Stimulated activated CD8-positive, alpha-beta memory T cell treated with anti-CD3 and anti-CD28 coated beads, Interleukin-12 subunit alpha, Interleukin-12 subunit beta, amount 100 ng/mL, for 24 hours (primary cell): ENCODE measurements at regions not wholly inside any gene's neighbourhood (a gene's known extent, or its start where the extent isn't known, plus 50 kb on each side); places are given as distances from the start of the nearest gene placed in this dataset.
"Not testable (repeated sequence)": the region's sequence is repeated elsewhere in the genome, so short reads cannot be mapped to it uniquely, and the experiment has no call there.

ENCODE experiments used
- DNase-seq: peaks from one replicate; pipeline ENCODE4 v3.0.0-alpha.2; 2020; ENCODE audit errors: extremely low read depth

DNA sequence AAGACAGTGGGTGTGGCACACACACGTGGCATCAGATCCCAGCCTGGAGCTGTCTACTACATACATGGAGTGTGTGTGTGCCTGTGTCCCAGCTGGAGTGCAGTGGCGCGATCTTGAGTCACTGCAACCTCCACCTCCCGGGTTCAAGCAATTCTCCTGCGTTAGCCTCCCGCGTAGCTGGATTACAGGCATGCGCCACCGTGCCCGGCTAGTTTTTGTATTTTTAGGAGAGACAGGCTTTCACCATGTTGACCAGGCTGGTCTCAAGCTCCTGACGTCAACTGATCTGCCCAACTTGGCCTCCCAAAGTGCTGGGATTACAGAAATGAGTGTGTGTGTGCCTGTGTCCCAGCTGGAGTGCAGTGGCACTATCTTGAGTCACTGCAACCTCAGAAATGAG lies 108.8 kb downstream of the IL12A start:
- DNase-seq, result no peak

DNA sequence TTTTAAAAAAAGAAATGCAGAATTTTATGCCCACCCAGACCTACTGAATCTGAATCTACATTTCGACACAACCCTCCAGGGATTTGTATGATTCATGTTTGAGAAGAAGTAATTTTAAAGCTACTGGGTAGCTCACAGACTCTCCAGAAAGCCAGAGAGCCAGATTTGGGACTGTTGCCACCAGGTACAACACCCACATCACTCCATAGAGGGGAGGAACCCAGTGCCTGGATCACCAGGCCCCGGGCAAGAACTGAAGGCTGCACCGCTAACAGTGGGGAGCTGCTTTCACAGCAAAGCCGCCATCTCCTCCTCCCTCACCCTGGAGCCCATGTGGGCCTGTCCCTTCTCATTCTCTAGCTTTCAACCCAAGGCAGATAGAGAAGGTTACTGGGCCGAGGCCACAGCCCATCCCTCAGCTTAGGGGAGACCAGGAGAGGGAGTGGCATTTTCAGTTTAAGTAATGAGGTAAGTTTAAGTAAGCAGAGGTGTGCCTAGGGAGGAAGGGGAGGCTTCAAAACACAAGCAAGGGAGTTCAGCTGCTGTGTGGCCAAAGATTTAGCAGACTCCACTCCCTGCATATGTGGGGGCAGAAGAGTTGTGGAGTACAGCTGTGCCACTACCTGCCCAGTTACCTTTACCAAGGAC lies 109.8 kb downstream of the IL12A start:
- no peak for DNase-seq

DNA sequence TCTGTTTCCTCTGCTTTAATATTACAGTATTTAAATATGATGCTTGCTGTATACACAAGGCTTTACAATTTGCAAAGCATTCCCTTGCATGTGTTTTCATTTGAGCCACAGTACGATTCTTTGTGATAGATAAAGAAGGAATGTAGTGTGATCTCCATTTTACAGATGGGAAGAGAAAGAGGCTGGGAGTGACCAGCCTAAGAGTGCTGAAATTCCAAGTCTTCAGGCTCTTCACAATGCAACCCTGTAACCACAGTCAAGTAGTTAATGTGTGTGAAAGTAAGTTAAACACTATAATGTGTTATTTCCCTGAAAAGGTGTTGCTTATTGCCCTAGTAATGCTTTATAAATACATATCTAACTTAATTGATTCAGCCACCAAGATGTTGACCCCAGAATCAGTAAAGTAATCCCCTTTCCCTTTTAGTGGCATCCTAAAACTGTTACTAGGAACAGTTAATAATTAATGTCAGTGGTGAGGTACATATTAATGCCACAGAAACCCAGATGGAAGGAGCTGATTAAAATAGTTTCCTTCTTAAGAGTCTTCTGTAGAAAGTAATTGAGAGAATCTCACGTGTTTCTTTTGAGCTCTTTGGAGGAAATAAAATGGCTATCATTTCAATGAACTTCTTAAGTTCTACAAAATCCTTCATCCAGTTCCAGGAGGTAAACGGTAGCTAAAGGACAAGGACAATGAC lies 110.4 kb downstream of the IL12A start:
- no peak for DNase-seq

DNA sequence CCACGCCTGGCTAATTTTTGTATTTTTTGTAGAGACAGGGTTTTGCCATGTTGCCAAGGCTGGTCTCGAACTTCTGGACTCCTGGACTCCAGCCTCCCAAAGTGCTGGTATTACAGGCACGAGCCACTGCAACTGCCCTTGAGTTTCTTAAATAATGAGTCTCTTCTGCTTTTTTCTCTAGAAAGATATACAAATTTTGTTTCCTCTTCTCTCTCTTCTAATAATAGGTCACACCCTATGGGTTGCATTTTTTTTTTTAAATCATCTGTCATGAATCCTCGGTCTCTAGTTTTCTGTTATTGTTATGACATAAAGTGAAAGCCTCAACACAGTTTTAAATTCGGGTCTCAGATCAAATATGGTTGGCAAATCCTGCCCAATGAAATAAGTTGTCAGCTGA lies 111.2 kb downstream of the IL12A start:
- no peak for DNase-seq

DNA sequence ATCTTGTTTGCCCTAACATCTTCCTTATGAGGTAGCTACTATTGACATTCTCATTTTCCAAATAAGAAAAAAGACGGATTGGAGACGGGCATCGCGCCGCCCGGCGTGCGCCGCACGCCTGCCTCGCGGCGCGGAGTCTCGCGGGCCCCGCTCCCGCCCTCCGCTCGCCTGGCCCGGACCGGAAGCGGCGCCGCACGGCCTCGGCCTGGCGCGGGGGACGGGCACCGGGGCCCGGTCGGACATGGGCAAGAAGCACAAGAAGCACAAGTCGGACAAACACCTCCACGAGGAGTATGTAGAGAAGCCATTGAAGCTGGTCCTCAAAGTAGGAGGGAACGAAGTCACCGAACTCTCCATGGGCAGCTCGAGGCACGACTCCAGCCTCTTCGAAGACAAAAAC lies 112.0 kb downstream of the IL12A start:
- no peak for DNase-seq

DNA sequence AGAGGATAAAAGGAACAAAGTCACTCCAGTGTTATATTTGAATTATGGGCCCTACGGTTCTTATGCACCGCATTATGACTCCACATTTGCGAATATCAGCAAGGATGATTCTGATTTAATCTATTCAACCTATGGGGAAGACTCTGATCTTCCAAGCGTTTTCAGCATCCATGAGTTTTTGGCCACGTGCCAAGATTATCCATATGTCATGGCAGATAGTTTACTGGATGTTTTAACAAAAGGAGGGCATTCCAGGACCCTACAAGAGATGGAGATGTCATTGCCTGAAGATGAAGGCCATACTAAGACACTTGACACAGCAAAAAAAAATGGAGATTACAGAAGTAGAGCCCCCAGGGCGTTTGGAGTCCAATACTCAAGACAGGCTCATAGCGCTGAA lies 113.4 kb downstream of the IL12A start:
- not testable (repeated sequence) for DNase-seq

DNA sequence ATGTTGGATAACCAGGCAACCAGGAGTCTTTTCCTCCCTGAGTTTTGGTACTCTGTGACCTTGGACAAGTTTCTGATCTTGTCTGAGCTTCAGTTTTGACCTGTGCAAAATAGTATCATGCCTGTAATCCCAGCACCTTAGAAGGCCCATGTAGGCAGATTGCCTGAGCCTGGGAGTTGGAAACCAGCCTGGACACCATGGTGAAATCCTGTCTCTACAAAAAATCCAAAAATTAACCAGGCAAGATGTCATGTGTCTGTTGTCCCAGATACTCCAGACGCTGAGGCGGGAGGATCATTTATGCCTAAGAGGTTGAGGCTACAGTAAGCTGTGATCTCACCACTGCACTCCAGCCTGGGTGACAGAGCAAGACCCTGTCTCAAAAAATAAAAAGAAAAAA lies 114.8 kb downstream of the IL12A start:
- DNase-seq, result no peak

DNA sequence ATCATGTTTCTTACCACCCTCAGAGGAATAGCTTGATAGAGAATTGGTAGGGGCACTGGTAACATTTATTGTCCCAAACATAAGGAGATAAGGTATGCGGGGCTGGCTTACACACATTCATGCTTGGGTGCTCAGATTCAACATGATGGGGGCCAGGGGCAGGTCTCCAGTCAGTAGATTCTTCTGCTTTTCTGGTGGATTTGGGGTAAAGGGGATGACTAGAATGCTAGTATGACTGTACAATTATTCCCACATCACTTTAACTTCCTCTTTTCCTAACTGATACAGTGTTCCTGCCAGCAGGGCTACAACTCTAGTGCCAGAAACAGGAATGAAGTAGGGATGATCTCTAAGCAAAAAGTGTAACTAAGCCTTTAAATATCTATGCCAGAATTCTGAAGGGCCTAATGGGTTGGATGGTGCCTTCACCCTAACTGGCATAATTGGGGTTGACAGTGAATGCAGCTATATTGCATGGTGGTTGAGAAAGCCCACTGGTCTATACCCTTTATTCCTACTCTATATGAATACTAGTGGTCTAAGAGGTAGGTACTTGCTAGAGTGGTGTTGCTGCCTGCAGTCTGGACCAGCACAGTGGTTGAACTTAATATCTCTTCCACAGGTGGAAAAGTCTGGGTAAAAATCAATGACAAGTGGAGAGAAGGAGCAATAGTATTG lies 117.4 kb downstream of the IL12A start:
- no peak for DNase-seq

DNA sequence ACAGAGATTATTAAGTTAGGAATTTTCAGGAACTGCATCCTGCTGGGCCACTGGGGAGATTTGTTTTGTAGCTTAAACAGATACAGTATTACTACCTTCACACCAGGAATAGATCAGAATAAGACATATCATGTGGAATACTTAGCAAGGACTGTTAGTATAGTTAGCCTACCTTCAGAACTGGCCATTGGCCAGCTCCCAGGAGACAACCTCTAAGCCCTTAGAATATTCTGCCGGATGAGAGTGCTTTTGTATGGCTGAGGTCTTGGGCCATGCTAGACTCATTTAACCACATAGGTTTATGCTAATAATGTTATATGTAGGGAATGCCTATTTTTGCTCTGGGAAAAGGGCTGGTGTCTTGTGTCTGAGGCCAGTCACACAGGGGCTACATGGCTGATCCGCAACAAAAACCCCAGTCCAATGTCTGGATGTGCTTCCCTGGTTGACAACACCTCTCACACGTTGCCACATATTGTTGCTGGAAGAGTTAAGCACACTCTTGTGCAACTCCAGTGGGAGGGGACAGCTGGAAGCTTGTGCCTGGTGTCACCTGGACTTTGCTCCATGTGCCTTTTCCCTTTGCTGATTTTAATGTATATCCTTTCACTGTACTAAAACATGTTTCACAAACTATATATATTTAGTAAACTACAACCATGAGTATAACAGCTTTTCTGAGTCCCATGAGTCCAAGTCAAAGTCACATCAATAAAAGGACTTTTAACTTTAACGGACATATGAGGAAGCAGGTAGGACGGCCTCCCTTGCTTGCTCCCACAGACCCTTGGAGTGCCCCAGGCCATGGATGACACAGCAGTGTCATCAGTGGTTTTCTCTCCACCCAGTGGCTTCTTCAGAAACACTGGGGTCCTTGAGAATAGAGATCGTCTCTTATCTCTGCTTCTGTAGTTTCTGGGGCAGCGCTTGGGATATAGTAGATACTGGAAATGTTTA lies 118.0 kb upstream of the C3orf80 start:
- DNase-seq, result no peak

DNA sequence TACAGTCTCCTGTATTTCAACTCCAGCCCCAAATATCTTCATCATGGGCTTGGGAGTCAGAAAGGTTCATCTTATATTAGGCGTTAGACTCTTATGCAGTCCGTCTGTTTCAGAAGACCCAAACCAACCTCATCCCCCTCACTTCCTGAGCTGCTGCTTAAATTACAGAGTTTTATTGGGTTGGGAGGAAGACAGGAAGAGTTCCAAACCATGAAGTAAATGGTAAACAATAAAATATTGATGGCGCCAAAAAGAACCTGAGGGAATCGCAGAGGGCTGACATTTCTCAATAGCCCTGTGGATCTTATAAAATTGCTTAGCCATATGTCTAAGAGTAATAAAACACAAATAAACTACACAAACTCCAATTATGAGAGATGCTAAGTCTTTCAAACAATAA lies 116.9 kb upstream of the C3orf80 start:
- DNase-seq, result no peak

DNA sequence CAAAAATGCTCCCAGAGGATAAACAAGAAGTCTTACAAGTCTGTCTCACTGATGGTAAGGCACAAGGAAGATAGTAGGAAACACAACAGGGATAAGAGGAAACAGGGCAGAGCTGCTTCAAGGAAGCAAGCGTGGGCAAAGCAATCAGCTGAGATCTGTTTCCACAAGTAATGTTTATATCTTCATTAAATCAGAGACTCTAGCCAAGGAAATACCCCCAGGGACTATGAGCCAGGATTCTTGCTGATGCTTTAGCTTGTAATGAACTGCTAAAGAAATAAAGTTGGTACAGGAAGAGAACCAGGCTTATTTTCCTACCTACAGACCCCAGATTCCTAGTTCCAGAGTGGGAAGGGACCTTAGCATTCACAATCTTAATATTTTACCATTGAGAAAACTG lies 112.7 kb upstream of the C3orf80 start:
- no peak for DNase-seq

DNA sequence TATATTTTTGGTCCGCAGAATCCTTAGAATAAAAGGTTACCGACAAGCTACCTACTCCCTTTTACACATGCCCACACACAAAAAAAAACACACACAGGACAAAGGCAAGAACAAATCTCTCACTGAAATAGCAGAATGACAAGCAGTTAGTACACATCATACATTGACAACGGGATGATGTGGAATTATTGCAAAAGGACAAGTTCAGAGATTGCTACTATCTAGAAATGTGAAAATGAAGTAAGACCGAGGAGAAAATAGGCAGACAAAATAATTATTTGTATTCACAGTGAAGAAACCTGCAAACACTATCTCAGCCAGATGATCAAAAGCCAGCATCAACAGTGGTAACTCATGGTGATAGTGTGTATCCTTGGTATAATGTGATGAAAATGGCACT lies 112.2 kb upstream of the C3orf80 start:
- DNase-seq, result no peak

DNA sequence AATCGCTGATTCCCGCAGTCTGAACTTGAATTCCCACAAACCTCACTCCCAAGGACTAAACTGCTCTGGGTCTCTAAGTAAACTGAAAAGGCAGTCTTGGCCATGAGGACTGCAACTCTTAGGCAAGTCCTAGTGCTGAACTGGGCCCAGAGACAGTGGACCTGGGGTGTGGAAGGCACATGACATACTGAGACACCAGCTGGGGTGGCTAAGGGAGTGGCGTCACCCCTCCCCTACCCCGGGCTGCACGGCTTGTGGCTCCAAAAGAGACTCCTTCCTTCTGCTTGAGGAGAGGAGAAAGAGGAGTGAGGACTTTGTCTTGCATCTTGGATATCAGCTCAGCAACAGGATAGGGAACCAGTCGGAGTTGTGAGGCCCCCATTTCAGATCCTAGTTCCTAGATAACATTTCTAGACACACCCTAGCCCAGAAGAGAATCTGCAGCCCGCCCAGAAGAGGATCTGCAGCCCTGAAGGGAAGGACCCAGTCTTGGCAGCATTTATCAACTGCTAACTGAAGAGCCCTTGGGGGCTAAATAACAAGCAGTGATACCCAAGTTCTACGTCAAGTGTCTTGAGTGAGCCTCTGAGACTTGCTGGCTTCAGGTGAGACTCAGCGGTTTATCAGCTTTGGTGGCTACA lies 110.7 kb upstream of the C3orf80 start:
- no peak for DNase-seq

DNA sequence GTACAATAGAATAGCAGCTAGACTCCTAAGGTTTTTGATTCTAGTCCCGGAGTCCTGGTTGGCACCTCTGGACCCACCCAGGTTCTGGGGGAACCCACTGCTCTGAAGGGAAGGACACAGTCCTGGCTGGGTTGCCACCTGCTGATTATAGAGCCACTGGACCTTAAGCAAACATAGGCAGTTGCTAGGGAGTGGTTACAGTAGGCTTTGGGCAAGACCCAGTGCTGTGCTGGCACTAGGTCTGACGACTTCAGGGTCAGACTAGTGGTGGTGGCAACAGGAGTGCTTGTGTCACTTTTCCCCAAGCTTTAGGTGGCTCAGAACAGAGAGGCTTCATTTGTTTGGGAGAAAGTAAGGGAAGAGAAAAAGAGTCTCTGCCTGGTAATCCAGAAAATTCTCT lies 109.8 kb upstream of the C3orf80 start:
- no peak for DNase-seq

DNA sequence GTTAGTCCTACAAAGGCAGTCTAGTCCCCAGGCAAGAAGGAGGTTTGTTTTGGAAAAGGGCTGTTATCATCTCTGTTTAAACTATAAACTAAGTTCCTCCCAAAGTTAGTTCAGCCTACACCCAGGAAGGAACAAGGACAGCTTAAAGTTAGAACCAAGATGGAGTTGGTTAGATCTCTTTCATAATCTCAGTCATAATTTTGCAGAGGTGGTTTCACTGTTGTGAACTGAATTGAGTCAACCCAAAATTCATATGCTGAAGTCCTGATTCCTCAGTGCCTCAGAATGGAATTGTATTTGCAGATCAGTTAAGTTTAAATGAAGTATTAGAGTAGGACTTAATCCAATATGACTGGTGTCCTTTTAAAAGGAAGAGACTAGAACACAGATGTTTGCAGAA lies 101.0 kb upstream of the C3orf80 start:
- DNase-seq, result no peak

DNA sequence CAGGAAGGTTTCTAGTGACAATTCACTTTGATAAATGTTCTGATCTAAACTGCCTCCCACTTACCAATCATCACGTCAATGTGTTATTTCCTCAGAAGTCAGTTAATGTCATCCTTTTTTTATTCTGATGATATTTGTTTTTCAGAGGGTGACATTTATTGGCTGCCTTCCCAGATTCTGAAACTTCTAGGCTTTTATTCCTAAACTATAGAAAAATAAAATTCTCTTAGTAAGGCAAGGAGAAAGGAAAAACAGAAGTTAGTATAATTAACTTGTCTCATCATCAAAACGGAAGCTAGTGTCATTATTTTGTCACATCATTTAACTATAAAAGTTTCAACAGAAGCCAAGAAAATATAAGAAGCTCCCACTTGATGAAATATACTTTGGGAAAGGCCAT lies 100.0 kb upstream of the C3orf80 start:
- DNase-seq, result no peak

DNA sequence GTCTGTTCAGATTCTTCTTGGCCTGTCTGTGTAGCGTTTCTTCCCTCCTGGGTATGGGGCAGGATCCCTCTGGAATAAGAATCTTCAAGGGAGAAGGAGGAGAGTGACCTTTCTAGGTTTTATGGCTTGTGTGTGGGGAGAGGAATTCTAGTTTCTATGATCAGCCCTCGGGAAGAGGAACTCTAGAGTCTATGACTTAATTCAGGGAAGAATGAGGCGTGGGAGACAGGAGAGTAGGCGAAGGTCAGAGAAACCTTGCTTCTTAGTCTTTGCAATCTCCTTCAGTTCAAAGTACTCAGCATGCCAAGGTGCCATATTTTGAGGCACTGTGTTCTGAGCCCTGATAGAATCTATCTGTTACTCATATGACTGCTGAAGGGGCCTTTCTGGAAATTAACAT lies 99.2 kb upstream of the C3orf80 start:
- no peak for DNase-seq

DNA sequence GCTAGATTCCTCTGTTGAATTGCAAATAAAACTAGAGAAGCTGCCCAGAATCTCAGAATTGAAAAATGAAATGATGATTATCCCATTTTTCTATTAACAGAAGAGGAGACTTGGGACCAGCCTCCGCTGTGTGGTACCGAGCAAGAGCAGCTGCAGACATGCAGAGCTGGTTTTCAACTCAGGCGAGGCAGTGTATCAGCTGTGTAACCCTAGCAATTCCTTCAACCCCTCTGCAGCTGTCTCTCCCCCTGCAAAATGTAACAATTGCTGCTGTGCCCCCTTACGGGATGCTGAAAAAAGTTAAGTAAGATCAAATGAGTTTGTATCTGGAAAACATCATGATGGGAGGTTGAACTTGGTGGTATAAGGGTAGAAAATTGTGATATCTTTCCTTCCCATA lies 98.5 kb upstream of the C3orf80 start:
- DNase-seq, result no peak

DNA sequence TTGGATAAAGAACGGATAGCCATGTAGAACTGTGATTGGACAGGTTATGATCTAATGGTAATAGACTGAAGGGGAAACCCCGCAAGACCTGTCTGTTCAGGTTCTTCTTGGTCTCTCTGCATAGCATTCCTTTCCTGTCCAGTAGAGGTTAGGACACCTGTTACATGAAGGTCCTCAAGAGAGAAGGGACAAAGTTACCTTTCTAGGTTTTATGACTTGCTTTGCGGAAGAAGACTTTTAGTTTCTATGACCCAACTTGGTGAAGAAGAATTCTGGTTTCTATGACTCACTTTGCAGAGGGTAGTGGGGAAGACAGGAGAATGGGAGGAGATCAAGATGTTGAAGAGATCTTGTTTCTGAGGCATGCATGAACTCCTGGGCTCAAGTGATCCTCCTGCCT lies 97.9 kb upstream of the C3orf80 start:
- no peak for DNase-seq

DNA sequence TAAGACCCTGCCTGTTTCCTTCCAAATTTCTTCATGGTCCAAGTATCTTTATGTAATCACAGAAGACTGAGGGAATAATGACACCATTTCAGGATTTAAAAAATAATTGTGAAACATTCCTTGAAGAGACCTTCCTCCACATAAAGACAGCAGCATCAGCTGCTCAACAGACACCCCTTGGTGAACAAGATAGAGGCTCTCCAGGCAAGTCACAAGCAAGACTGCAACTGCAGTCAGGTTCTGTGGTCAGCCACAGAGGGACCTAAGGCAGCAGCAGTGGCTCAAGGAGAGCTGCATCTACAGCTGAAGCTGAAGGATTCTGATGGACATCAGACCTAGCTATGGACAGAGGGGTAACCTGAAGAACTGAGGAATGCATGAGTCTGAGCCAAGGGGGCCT lies 97.2 kb upstream of the C3orf80 start:
- DNase-seq, result no peak

DNA sequence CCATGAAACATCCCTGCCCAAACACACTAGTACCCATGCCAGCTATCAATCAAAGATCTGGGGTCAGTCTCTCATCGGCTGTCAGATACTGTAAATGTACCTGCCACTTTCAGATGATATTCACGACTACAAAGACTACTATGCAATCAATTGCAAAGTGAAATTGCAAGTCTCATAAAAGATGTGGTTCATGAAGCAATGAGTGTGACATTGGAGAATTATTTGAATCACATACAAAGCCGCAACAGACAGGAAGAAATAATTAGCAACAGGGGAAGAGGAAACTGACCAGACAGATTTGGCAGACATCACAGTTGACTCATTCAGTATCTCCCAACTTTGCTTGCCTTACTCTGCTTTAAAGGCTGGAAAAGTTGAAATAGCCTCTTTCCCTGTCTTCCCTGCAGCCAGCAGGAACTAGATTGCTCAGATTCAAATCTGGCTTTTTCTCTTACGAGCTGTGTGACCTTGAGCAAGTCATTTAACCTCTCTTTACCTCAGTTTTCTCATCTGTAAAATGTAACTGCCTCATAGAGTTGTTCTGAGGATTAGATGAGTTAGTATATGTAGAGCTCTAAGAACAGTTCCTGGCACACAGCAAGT lies 95.7 kb upstream of the C3orf80 start:
- DNase-seq, result no peak
